ENCODE measurements at regions not wholly inside any gene's neighbourhood (a gene's known extent, or its start where the extent isn't known, plus 50 kb on each side); places are given as distances from the start of the nearest gene placed in this dataset.

- TF ChIP-seq CTCF (IDR thresholded peaks at IDR 0.05): no peak
- no peak for TF ChIP-seq POLR2A (IDR thresholded peaks at IDR 0.05)
Observed at GRCh38 chr1:34270181-34270580, 93.5 kb downstream of the C1orf94 start.
